ENCODE measurements at regions not wholly inside any gene's neighbourhood (a gene's known extent, or its start where the extent isn't known, plus 50 kb on each side); places are given as distances from the start of the nearest gene placed in this dataset.

DNA sequence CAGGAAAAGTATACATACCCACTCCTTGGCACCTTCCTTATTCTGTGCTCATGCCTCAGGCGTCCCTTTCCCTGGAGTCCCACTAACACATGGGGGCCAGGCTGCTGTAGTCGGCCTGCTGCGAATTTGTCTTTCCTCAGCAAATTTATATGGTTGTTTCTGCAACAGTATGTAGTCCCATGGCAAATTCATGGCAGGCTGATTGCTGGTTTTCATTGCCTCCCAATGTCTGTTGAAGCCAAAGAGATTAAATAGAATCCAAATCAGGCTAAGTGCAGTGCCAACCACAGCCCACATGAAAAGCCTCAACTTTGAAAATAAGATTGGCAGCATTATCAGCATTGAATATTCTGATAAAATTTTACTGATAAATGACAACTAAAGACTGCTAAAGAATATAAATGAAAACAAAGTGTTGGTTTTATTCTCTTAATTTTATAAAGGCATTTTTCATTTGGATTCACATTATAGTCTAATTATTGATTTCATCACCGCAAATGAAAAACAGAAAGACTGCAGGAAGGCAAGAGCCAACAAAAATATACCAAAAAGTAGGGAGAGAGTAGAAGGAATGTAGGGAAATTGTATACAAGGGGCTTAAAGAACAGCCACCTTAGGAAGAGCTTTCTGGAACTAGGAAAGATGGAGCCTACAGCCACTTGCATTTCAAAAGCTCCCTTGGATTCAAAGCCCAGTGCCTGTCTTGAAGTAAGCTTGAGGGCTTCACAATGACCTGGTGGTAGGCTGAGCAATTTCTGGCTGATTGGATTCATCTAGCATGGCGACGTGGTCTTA is 283.7 kb upstream of the MMADHC start:
- TF ChIP-seq, protein P1, sequence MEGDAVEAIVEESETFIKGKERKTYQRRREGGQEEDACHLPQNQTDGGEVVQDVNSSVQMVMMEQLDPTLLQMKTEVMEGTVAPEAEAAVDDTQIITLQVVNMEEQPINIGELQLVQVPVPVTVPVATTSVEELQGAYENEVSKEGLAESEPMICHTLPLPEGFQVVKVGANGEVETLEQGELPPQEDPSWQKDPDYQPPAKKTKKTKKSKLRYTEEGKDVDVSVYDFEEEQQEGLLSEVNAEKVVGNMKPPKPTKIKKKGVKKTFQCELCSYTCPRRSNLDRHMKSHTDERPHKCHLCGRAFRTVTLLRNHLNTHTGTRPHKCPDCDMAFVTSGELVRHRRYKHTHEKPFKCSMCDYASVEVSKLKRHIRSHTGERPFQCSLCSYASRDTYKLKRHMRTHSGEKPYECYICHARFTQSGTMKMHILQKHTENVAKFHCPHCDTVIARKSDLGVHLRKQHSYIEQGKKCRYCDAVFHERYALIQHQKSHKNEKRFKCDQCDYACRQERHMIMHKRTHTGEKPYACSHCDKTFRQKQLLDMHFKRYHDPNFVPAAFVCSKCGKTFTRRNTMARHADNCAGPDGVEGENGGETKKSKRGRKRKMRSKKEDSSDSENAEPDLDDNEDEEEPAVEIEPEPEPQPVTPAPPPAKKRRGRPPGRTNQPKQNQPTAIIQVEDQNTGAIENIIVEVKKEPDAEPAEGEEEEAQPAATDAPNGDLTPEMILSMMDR (IDR thresholded peaks at IDR 0.05; ENCODE audit: extremely low read depth, insufficient read depth, missing control alignments), result no peak
- in situ Hi-C loops (cut with MboI; ENCODE audit: low pct_unique_long_range_greater_than_20kb, low sequenced_read_pairs, unreplicated experiment), result no loop called here
- no peak for DNase-seq (ENCODE audit: low spot score)

DNA sequence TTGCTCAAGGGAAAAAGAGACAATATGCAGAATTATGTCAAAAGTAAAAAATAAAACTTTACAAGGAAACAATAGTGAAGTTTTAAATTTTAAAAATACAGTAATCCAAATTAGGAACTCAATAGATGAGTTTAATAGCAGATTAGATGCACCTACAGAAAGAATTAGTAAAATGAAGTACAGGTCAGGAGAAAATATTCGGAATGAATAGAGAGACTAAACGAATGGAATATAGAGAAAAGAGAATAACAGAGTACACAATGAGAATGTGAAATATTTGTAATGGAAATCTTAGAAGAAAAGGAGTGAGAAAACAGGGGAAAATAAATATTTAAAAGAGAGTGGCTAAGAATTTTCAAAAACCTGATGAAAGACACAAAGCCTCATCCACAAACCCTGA is 275.7 kb upstream of the MMADHC start:
- no peak for DNase-seq (ENCODE audit: low spot score)
- in situ Hi-C loops (cut with MboI; ENCODE audit: low pct_unique_long_range_greater_than_20kb, low sequenced_read_pairs, unreplicated experiment), result no loop called here
- TF ChIP-seq, protein P1 (IDR thresholded peaks at IDR 0.05; ENCODE audit: extremely low read depth, insufficient read depth, missing control alignments), result no peak

GRCh38 chr2:149861034-149861433 is 273.5 kb upstream of the MMADHC start:
- TF ChIP-seq, protein P1 (IDR thresholded peaks at IDR 0.05; ENCODE audit: extremely low read depth, insufficient read depth, missing control alignments), result no peak
- in situ Hi-C loops (cut with MboI; ENCODE audit: low pct_unique_long_range_greater_than_20kb, low sequenced_read_pairs, unreplicated experiment), result no loop called here
- DNase-seq (ENCODE audit: low spot score), result no peak

- DNase-seq (ENCODE audit: low spot score), result no peak
- in situ Hi-C loops (cut with MboI; ENCODE audit: low pct_unique_long_range_greater_than_20kb, low sequenced_read_pairs, unreplicated experiment), result no loop called here
- TF ChIP-seq, protein P1 (IDR thresholded peaks at IDR 0.05; ENCODE audit: extremely low read depth, insufficient read depth, missing control alignments), result no peak
Observed at GRCh38 chr2:149860276-149860921, 272.8 kb upstream of the MMADHC start.

GRCh38 chr2:149858901-149859634 is 271.5 kb upstream of the MMADHC start:
- TF ChIP-seq, protein P1 (IDR thresholded peaks at IDR 0.05; ENCODE audit: extremely low read depth, insufficient read depth, missing control alignments), result no peak
- in situ Hi-C loops (cut with MboI; ENCODE audit: low pct_unique_long_range_greater_than_20kb, low sequenced_read_pairs, unreplicated experiment), result no loop called here
- no peak for DNase-seq (ENCODE audit: low spot score)

- DNase-seq (ENCODE audit: low spot score), result no peak
- TF ChIP-seq, protein P1 (IDR thresholded peaks at IDR 0.05; ENCODE audit: extremely low read depth, insufficient read depth, missing control alignments), result no peak
- in situ Hi-C loops (cut with MboI; ENCODE audit: low pct_unique_long_range_greater_than_20kb, low sequenced_read_pairs, unreplicated experiment), result no loop called here
Observed at GRCh38 chr2:149858216-149858615, 270.6 kb upstream of the MMADHC start.

Data from GM13977 (cell line).